ENCODE measurements at regions not wholly inside any gene's neighbourhood (a gene's known extent, or its start where the extent isn't known, plus 50 kb on each side); places are given as distances from the start of the nearest gene placed in this dataset.

GRCh38 chr9:31700252-31701045 is 684.0 kb upstream of the ACO1 start:
- TF ChIP-seq CTCF (conservative IDR thresholded peaks at IDR 0.05; ENCODE audit: low read depth, low read length), result no peak
- H3K4me3 ChIP-seq (ENCODE audit: low read depth, low read length), result no peak overlapping the region
- DNase-seq (ENCODE audit: low read depth), result no peak

GRCh38 chr9:31702957-31703356 is 681.5 kb upstream of the ACO1 start:
- no peak for DNase-seq (ENCODE audit: low read depth)
- TF ChIP-seq CTCF (conservative IDR thresholded peaks at IDR 0.05; ENCODE audit: low read depth, low read length), result no peak

GRCh38 chr9:31715250-31715649 is 669.2 kb upstream of the ACO1 start:
- peak; percentile 3 for DNase-seq (ENCODE audit: low read depth)
- TF ChIP-seq CTCF (conservative IDR thresholded peaks at IDR 0.05; ENCODE audit: low read depth, low read length), result no peak
- no peak overlapping the region for H3K4me3 ChIP-seq (ENCODE audit: low read depth, low read length)

More at GRCh38 chr9:31702957-31703356, 681.5 kb upstream of the ACO1 start:
- no peak overlapping the region for H3K4me3 ChIP-seq (ENCODE audit: low read depth, low read length)

GRCh38 chr9:31719262-31719661 is 665.2 kb upstream of the ACO1 start:
- DNase-seq (ENCODE audit: low read depth), result no peak
- TF ChIP-seq CTCF (conservative IDR thresholded peaks at IDR 0.05; ENCODE audit: low read depth, low read length), result no peak
- no peak overlapping the region for H3K4me3 ChIP-seq (ENCODE audit: low read depth, low read length)

GRCh38 chr9:31730398-31730797 is 654.0 kb upstream of the ACO1 start:
- no peak for TF ChIP-seq CTCF (conservative IDR thresholded peaks at IDR 0.05; ENCODE audit: low read depth, low read length)
- DNase-seq (ENCODE audit: low read depth), result no peak
- no peak overlapping the region for H3K4me3 ChIP-seq (ENCODE audit: low read depth, low read length)

- no peak for DNase-seq (ENCODE audit: low read depth)
- no peak for TF ChIP-seq CTCF (conservative IDR thresholded peaks at IDR 0.05; ENCODE audit: low read depth, low read length)
- H3K4me3 ChIP-seq (ENCODE audit: low read depth, low read length), result no peak overlapping the region
Observed at GRCh38 chr9:31733166-31733565, 651.3 kb upstream of the ACO1 start.

- H3K4me3 ChIP-seq (ENCODE audit: low read depth, low read length), result no peak overlapping the region
- no peak for TF ChIP-seq CTCF (conservative IDR thresholded peaks at IDR 0.05; ENCODE audit: low read depth, low read length)
- no peak for DNase-seq (ENCODE audit: low read depth)
Observed at GRCh38 chr9:31736581-31737179, 647.8 kb upstream of the ACO1 start.

Measured in choroid plexus epithelial cell (primary cell).